ENCODE measurements at regions not wholly inside any gene's neighbourhood (a gene's known extent, or its start where the extent isn't known, plus 50 kb on each side); places are given as distances from the start of the nearest gene placed in this dataset.
A peak's percentile ranks its signal among the peaks of the same experiment; 100 is the strongest.

GRCh38 chr6:43951756-43952675, 175.2 kb downstream of the MRPL14 start:
- no peak overlapping the region for H3K4me3 ChIP-seq (ENCODE audit: low read depth, low read length)
- DNase-seq (ENCODE audit: low read depth): peak; percentile 46
- TF ChIP-seq MYC (IDR thresholded peaks at IDR 0.05; ENCODE audit: low read depth, low read length): no peak
- TF ChIP-seq, protein P1, sequence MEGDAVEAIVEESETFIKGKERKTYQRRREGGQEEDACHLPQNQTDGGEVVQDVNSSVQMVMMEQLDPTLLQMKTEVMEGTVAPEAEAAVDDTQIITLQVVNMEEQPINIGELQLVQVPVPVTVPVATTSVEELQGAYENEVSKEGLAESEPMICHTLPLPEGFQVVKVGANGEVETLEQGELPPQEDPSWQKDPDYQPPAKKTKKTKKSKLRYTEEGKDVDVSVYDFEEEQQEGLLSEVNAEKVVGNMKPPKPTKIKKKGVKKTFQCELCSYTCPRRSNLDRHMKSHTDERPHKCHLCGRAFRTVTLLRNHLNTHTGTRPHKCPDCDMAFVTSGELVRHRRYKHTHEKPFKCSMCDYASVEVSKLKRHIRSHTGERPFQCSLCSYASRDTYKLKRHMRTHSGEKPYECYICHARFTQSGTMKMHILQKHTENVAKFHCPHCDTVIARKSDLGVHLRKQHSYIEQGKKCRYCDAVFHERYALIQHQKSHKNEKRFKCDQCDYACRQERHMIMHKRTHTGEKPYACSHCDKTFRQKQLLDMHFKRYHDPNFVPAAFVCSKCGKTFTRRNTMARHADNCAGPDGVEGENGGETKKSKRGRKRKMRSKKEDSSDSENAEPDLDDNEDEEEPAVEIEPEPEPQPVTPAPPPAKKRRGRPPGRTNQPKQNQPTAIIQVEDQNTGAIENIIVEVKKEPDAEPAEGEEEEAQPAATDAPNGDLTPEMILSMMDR (IDR thresholded peaks at IDR 0.05; ENCODE audit: low read depth, low read length): peak; percentile 14

DNA sequence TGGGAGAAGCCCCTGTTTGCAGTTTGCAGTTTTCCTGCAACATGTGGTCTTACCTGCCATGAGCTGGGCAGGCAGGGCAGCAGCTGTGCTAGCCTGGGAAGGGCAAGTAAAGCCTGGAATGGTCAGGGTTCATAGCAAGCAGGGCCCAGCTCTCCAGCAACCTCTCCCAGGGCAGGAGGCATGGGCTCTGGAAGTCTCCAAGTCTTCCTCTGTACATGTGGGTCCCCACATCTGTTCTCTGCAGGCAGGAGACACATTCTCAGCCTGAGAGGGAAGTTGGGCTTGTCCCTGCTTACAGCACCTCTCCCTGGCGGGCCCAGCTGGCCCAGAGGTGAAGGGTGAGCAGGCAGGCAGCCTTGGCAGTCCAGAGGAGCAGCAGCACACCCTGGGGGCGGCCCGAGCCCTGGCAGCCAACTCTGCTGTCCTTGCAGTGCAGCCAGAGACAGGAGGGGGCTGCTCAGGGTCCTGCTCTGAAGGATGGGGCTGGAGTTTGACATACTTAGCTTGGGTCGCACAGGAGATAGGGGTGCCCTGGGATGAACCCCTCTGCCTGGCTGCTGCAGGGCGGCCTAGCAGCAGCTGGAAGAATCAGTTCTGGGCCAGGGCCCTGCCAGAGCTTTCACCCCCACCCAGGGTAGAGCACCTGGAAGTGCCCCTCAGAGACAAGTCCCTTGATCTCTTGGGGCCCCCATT, 176.0 kb downstream of the MRPL14 start:
- peak; percentile 92 for DNase-seq (ENCODE audit: low read depth)
- TF ChIP-seq, protein P1 (IDR thresholded peaks at IDR 0.05; ENCODE audit: low read depth, low read length): peak; percentile 78
- TF ChIP-seq MYC (IDR thresholded peaks at IDR 0.05; ENCODE audit: low read depth, low read length) (peak; percentile 69), MAX (IDR thresholded peaks at IDR 0.05; ENCODE audit: low read depth, low read length) (peak; percentile 60; the same call in 1 of the 2 replicates), POLR2A (IDR thresholded peaks at IDR 0.05; ENCODE audit: extremely low read depth, insufficient read length) (no peak)
- no peak overlapping the region for H3K4me3 ChIP-seq (ENCODE audit: low read depth, low read length)

DNA sequence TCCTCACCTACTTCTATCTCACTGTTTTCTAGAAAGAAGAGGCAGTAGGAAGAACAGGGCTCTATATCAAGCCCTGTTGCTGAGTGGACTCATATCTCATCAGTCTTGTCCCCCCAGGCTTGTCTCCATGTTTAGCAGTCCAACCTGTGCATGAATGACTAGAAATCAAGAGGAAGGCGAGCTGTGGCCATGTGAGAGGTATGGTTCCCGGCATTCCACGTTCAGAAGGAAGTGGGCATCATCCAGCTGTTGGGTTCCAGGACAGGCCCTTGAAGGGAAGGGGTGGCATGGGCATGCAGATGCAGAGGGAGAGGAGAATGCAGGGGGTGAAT, 176.6 kb downstream of the MRPL14 start:
- TF ChIP-seq, protein P1 (IDR thresholded peaks at IDR 0.05; ENCODE audit: low read depth, low read length): no peak
- TF ChIP-seq MYC (IDR thresholded peaks at IDR 0.05; ENCODE audit: low read depth, low read length) (no peak), POLR2A (IDR thresholded peaks at IDR 0.05; ENCODE audit: extremely low read depth, insufficient read length) (no peak), MAX (IDR thresholded peaks at IDR 0.05; ENCODE audit: low read depth, low read length) (no peak)
- no peak for DNase-seq (ENCODE audit: low read depth)
- no peak overlapping the region for H3K4me3 ChIP-seq (ENCODE audit: low read depth, low read length)

DNA sequence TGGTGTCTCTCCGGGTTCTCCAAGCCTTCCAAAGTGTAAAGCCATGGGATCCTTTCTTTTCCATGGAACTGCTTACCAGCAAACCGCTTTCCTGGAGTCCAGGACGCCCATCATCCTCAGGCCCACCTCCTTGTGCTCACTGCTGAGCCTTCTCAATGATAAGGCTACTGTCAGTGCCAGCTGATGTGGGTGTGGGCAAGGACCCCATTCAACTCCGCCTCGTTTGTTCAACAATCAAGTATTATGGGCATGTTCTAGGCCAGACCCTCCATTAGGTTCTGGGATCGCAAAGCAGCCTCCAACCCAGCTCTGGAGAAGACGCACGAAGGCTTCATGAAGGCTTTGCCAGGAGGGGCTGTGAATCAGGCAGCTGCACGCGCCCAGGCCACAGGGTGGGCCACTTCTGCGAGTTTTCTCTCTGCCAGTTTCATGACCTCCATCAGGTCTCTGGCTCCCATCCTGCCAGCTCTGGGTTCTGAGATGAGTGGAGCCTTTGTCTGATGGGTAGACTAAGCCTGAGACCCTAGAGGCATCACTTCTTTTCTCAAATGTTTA, 177.1 kb downstream of the MRPL14 start:
- TF ChIP-seq POLR2A (IDR thresholded peaks at IDR 0.05; ENCODE audit: extremely low read depth, insufficient read length): no peak
- DNase-seq (ENCODE audit: low read depth): no peak
- no peak overlapping the region for H3K4me3 ChIP-seq (ENCODE audit: low read depth, low read length)

- no peak for DNase-seq (ENCODE audit: low read depth)
- H3K4me3 ChIP-seq (ENCODE audit: low read depth, low read length): no peak overlapping the region
- TF ChIP-seq POLR2A (IDR thresholded peaks at IDR 0.05; ENCODE audit: extremely low read depth, insufficient read length) (no peak), MYC (IDR thresholded peaks at IDR 0.05; ENCODE audit: low read depth, low read length) (no peak), MAX (IDR thresholded peaks at IDR 0.05; ENCODE audit: low read depth, low read length) (no peak)
- TF ChIP-seq, protein P1 (IDR thresholded peaks at IDR 0.05; ENCODE audit: low read depth, low read length): no peak
These were observed 177.7 kb downstream of the MRPL14 start for GRCh38 chr6:43949551-43949991.

Data from NB4 (cell line).